ENCODE measurements at regions not wholly inside any gene's neighbourhood (a gene's known extent, or its start where the extent isn't known, plus 50 kb on each side); places are given as distances from the start of the nearest gene placed in this dataset.

DNA sequence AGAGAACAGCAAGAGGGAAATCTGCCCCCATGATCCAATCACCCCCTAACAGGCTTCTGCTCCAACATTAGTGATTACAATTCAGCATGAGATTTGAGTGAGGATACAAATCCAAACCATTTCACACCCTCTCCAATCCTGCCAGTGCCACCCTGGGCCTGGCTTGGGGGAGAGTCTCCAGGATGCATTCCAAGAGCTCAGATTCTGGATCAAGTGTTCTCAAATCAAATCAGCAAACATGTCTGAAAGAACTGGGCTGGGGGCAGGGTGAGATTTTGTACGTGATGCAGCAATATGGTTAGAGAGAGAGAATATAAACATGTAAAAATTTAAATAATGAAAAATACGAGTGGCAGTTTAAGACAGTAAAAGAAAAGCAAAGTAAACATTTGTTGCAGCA is 2100.9 kb upstream of the CELF4 start:
- DNase-seq (ENCODE audit: low spot score): no peak

DNA sequence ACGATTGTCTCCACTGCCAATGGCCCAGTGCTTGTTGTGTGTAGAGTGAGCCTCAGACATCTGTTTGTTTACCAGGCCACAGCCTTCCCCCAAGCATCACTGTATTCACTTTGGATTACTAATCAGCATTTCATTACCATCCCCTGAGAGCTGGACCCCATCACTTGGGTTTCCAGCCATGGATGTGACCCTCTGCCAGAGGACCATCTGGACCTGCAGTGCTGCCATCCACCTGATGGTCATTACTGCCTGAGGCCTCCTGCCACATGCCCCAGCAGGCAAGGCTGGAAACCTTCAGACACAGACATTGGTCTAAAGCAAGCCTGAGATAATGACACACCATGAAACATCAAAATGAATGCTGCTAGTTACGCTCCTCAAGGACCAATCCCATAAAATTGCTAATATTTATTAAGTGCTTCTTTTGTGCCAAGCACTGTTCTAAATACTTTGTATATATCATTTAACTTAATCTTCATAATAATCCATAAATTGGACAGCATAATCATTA is 2096.3 kb upstream of the CELF4 start:
- DNase-seq (ENCODE audit: low spot score): no peak

DNA sequence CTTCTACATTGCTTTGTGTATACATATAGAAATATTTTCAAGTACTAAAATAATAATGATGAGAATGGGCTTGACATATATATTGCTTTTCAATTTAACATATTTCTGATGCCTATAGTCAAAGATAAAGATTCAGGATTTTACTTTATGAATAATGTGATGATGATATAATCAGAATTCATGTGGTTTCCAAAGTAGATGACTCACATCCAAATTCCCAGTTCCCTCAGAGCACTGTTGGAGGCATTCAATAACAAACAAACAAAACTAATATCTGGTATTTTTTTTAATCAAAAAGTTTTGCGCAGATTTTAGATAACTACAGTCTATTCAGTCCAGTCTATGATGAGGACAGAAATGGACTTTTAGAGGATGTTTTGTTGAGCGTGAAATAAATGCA is 2094.5 kb upstream of the CELF4 start:
- DNase-seq (ENCODE audit: low spot score): peak; percentile 7

DNA sequence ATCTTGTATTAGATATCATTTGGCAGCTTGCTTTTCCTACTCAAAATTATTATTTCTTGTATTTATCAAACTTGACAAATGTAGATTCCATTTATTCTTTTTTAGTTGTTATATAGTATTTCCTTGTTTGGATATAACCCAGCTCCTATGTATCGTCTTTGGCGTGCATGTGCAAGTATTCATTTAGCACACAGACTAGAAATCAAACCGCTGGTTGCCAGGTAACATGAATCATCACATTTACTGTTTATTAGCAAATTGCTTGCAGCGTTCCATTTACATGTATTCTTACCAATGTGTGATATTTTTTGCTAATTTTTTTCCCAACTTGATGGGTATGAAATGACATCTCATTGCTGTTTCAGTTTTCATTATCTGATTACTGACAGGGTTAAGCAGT is 2089.7 kb upstream of the CELF4 start:
- no peak for DNase-seq (ENCODE audit: low spot score)

DNA sequence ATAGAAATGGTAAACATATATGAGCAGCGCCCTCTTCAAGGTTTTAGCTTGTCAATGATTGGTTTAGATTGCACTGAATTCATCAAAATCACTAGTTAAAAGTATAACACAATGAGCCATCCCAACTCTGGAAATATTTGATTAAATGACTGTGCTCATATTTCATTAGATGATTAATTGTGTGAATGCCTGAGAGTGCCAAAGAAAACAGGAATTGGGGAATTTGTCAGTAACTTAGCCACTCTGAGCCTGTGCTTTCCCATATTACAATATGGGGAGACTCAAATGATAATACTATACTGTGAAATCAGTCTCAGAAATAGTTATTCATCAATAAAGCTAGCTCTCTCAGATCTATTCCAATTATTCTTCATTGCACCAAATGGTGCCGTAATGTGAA is 2087.6 kb upstream of the CELF4 start:
- DNase-seq (ENCODE audit: low spot score): no peak

DNA sequence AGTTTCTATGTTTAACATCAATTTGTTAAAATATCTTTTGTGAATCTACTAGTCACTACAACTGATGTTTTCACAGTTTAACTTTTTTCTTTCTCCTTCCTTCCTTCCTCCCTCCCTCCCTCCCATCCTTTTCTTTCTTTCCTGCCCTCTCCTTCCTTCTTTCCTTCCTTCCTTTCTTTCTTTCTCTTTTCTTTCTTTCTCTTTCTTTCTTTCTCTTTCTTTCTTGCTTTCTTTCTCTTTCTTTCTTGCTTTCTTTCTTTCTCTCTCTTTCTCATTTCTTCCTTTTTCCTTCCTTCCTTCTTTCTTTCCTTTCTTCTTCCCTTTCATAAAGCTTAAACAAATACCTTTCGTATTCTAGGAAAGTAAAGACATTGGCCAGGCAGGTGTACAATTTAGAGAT is 2083.0 kb upstream of the CELF4 start:
- no peak for DNase-seq (ENCODE audit: low spot score)

DNA sequence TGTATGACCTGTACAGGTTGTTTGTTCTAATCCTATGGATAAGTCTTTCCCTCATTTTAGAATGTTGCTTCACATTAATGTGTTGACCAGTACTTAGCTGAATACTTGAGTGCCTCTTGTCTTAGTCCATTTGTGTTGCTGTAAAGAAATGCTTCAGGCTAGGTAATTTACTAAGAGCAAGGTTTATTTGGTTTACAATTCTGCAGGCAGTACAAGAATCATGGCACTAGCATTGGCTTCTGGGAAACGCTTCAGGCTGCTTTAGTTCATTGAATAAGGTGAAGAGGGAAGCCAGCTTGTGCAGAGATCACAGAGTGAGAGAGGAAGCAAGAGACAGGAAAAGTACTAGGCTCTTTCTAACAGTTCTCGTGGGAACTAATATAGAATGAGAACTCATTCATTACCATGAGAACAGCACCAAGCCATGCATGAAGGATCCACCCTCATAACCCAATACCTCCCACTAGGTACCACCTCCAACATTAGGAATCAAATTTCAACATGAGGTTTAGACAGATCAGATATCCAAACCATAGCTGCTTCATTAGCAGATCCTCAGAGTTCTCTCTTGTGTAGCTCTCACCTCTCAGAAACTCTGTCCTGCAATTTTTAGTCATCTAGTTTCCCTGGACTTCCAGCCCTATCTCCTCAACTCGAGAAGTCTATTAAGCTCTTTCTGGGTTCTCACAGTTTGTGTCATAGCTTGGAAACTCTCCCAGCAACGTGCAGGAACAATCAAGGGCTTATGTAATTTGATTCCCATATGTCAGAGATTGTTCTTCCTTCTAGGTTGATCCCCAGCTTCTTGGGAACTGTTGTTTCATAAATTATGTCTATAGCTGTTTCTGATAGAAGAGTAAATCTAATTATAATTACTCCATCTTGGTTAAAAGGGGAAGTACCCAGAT is 2082.3 kb upstream of the CELF4 start:
- peak; percentile 43 for DNase-seq (ENCODE audit: low spot score)

DNA sequence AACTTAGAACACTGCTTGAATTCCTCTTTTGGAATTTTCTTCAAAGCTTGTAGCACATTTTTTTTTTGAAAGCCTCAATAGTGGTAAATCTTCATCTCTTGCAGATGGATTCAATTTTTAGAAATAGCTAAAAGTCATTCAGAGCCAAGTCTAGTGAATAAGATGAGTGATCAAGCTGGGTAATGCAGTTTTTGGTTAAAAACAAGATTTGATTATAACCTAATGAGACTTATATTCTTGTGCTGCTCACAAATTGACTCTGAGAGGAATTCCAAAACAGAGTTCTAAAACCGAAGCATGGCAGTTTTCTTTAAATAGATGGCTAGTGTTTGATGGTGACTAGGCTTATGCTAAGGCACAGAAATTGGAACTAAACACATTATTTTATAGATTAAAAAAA is 2072.6 kb upstream of the CELF4 start:
- no peak for DNase-seq (ENCODE audit: low spot score)

DNA sequence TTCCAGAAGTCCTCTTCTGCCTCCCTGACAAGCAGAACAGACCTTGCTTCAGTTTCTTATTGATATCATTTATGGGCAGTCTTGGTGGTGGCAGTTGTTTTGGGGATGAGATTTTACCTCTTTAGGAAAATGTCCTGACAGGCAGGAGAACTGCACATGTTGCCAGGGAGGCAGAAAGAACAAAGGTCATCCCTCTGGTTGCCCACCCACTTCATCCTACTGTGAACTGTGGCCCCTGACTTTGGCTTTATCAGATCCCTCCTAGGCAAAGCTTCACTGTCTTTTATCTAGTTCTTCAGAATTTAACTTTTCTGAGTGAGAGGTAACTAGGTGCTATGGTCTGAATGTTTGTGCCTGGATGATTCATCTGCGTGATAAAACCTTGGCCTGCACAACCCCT is 2071.3 kb upstream of the CELF4 start:
- no peak for DNase-seq (ENCODE audit: low spot score)

DNA sequence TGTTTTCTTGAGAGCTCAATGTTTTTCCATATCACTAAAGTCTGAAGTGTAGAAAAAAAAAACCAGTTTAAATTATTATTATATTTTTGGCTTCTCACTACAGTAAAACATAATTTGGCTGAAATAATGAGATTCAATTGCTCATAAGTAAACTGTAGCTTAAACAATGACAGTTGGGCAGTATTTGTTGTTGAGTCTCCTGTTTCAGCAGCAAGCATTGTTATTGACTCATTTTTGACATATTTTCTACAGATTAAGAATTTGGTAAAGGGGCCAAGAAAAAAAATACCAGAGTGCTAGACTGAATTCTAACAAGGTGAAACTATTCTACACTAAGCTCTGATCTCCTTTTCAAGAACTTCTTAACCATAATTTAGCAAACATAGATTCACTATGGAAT is 2070.4 kb upstream of the CELF4 start:
- DNase-seq (ENCODE audit: low spot score): no peak

DNA sequence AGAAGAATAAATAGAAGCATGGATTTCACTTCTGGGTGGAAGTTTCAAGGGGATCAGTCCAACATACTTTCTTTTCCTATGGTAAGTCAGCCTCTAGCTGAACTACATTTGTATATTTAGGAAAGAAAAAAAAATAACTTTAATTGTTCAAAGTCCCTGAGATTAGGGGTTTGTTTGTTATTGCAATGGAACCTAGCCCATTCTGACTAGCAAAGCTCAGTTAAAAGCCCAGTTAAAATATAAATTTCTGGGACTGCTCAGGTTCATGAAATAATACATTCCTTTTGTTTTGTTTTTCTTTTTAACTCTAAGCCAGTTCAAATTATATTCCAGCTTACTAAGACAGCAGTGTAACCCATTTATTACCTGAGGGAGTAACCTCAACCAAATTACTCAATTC is 2069.6 kb upstream of the CELF4 start:
- no peak for DNase-seq (ENCODE audit: low spot score)

DNA sequence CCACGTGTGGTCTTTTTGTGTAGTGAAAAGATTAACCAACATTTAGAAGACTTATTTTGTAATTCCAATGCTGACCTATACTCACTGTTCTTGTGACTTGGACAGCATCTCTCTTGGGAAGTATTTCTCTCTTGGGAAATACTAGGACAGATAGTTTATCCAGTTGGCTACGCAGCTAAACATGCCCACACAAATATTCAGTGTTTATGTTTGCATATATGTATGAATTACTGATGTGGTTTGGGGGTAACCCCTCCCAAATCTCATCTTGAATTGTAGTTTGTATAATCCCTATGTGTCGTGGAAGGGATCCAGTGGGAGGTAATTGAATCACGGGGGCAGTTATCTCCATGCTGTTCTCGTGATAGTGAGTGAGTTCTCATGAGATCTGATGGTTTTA is 2062.3 kb upstream of the CELF4 start:
- DNase-seq (ENCODE audit: low spot score): no peak

DNA sequence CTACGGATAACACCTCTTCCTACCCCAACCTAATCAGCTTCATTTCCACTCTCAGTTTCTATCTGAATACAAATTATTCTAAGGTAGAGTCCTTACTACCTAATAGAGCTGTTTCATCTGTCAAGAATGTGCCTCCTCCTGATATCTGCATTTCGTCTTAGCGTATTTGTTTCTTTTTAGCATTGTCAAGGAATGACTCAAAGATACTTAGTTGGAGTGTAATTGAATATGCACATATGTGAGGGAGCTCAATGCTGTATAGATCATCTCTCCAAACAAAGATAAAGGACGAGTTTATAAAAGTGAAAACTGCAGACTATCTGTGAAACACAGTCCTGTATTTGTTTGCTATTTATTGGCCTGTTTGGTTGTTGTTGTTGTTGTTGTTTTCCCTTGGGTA is 2059.4 kb upstream of the CELF4 start:
- no peak for DNase-seq (ENCODE audit: low spot score)

DNA sequence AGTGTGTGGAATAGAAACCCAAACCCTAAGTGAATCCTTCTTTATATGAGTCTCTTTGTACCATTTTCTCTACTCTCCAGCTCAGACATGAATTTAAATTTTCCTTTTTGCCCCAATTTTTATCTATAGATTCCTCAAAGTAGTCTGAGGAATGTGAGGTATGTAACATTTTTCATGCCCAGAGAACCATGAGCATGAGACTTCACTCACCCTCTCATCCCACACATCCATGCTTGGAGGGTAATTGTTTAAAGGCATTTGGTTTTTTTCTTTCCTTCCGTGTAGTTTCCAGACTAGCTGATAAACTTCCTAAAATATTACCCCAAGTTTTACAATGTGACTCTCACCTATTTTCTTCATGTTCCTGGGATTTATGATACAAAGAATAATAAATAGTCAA is 2056.8 kb upstream of the CELF4 start:
- DNase-seq (ENCODE audit: low spot score): no peak

DNA sequence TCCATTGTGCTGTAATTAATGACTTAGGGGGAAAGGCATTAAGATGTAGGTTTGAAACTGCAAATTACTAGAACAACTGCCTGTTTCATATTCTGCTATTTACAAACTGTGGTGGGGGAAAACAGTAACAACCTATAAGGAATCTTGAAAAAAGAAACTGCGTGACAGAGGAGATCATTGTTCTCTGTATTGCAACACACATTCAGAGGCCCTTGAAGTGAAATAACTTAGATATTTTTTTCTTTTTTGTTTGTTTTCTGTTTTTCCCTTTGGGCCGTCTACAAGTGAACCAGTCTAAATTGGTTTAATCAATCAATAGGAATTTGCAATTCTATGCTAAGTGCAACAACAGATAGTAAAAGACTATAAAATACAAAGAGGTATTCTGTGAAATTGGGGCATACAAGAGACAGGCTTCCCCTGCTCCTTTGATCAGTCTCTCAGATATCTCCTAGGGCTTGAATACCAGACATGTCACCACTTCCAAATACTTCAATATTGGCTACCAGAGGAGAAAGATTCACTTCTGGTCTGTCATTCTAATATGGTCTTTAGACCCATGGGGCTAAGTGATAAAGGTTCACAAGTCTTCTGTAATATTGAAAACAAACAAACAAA is 2055.1 kb upstream of the CELF4 start:
- no peak for DNase-seq (ENCODE audit: low spot score)

DNA sequence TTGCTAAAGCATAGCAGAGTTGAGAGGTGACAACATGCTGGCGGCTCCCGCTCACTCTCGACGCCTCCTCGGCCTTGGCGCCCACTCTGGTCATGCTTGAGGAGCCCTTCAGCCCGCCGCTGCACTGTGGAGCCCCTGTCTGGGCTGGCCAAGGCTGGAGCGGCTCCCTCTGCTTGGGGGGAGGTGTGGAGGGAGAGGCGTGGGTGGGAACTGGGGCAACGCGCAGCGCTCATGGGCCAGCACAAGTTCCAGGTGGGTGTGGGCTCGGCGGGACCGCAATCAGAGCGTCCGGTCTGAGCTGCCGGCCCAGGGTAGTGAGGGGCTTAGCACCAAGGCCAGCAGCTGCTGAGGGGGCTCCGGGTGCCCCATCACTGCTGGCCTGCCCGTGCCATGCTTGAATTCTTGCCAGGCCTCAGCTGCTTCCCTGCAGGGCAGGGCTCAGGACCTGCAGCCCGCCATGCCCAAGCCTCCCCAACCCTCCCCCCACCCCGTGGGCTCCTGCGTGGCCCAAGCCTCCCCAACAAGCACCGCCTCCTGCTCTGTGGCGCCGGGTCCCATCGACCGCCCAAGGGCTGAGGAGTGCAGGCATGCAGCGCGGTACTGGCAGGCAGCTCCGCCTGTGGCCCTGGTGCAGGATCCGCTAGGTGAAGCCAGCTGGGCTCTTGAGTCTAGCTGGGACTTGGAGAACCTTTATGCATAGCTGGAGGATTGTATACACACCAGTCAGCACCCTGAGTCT is 2052.8 kb upstream of the CELF4 start:
- DNase-seq (ENCODE audit: low spot score): no peak

DNA sequence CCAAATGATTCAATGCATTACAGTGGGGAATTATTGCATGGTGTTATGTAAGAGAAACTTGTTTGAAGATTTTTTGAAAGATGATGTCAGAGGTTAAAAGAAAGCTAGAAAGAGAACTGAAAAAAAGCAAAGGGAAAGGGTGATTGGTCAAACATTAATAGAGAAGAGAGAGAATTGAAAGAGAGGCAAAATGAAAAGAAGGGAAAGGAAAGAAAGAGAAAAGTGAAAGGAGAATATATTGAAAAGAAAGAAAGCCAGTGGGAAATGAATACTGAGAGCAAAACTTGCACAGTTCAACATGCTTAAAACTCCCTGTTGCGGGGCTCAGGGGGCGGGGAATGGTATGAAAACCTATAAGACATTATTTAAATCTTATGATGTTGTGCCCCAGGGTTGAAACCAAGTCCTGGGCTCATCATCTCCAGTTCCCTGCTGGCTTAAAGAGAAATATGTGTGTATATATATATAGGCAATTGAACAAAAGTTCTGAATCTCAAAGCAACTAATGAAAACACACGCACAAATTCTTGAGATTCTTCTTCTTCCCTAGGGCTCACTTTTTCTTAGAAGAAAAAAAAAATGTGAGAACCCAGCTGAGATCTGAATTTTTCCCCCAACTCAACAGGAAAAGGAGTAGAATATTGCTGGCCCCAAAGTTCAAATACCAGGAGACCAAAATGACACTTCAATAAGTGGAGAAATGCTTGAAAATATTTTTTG is 2045.9 kb upstream of the CELF4 start:
- no peak for DNase-seq (ENCODE audit: low spot score)

DNA sequence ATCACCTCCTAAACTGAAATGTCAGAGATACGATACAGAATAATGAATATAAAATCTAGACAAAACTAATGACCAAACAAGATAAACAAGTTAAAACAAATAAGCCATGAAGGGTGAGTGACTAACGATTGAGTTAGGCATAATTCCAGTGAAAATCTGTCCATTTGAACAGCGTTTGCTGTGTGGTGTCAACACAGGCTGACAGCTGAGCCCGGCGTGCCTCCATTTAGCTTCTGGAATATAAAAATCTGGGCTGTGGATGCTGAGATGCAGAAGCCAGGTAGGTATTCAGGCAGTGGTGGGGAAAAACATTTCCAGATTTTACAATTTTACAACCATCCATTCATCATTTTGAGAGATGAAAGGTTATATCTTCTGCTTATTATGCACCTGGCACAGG is 2041.4 kb upstream of the CELF4 start:
- DNase-seq (ENCODE audit: low spot score): no peak

DNA sequence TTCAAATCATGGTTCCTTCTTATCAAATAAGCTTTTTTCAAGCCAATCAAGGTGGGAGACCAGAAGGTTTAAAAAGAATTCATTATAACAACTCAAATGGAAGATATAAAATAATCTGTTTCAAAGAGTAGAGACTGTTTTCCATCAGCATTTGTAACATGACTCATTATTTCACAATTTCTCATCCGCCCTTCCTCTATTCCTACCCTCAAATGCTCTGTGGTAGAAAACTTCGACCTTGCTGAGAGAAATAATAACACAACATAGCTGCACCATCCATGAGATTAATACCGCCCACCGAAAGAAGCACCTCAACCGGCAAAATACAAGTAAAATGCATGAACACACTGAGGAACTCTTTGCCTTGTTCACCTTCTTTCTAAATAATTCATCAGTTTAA is 2039.2 kb upstream of the CELF4 start:
- peak; percentile 50 for DNase-seq (ENCODE audit: low spot score)

DNA sequence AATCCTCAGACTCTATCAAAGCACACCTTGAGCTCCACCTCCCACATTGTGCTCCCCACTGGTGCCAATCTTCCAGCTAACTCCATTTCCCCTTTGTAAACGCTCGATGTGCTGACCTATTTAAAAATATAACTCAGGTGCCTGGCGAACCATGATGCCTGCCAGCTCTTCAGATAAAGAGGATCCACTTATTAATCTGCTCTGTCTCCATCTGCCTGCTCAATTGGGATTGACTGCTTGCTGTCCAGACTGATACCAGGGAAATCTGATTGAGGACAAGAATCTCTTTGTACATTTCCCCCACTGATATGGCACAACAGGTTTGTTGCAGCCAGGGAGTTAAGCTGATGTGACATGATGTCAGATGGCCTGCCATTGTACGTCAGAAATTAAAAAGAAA is 2036.5 kb upstream of the CELF4 start:
- no peak for DNase-seq (ENCODE audit: low spot score)

DNA sequence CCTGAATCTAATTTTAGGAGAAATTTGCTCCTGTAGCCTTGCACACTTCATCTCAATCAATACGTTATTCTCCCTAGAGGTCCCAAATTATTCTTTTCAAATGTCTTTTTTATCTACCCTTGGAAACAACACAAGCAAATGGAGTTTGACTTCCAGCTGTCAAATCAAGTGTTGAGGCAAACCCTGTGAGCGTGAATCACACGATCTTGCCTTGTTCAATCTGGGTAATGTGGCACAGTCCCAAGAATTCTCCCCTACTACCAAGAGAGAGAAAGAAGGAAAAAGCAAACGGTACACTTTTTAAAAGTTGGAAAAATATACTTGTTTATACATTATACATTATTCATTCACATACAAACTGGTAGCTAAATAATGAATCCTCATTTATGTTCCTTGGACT is 2035.3 kb upstream of the CELF4 start:
- no peak for DNase-seq (ENCODE audit: low spot score)

DNA sequence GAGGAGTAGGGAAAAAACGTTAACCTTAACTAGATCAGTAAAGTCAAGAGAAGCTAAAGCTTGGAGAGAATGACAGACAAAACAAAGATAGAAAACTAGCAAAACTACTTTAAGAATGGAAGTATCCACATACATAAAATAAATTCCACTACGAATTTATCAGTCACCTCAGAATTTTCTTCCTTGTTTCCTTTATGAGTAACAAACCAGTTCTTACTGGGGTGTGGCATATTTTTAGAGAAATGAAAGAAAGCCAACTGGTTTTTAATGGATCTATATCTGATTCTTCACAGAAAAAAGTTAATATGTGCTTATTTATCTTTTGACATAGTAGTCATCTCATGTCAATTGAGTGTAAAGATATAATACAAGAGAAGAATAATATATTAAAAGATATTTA is 2033.7 kb upstream of the CELF4 start:
- DNase-seq (ENCODE audit: low spot score): no peak

All from AG08395 (cell line).